Endothelial cell of umbilical vein (primary cell): ENCODE measurements at regions not wholly inside any gene's neighbourhood (a gene's known extent, or its start where the extent isn't known, plus 50 kb on each side); places are given as distances from the start of the nearest gene placed in this dataset.

Experiments used
- CTCF ChIP-seq, 2 donors: IDR thresholded peaks; 1 replicate in 1 of 2; 2 replicates in 1 of 2; pipeline ENCODE4 v1.5.1; 2011; ENCODE audit warnings: low read length in 2 of 2, mild to moderate bottlenecking in 2 of 2, moderate library complexity in 2 of 2, control low read depth in 1 of 2, inconsistent platforms in 1 of 2, low read depth in 1 of 2; ENCODE audit not compliant: insufficient read depth in 1 of 2; ENCODE audit errors: extremely low read depth in 1 of 2
- EZH2 ChIP-seq: IDR thresholded peaks from 2 replicates; pipeline ENCODE4 v1.6.1; 2012; ENCODE audit warnings: borderline replicate concordance, low read depth, mild to moderate bottlenecking, moderate library complexity, low read length, inconsistent platforms; ENCODE audit not compliant: severe bottlenecking
- FOS ChIP-seq: IDR thresholded peaks from 2 replicates; pipeline ENCODE4 v1.6.1; 2011; ENCODE audit warnings: mild to moderate bottlenecking, low read length, moderate library complexity, borderline replicate concordance; ENCODE audit not compliant: insufficient read depth
- JUN ChIP-seq: IDR thresholded peaks from 2 replicates; pipeline ENCODE4 v1.6.1; 2011; ENCODE audit warnings: borderline replicate concordance, low read depth; ENCODE audit not compliant: insufficient read length, insufficient read depth
- MYC ChIP-seq: IDR thresholded peaks from one replicate; pipeline ENCODE4 v1.6.1; 2011; ENCODE audit warnings: mild to moderate bottlenecking, low read depth, low read length
- POLR2A ChIP-seq: IDR thresholded peaks from 2 replicates; pipeline ENCODE4 v1.6.1; 2012; ENCODE audit warnings: low read depth, mild to moderate bottlenecking, control low read depth, low read length
- POLR2AphosphoS5 ChIP-seq: IDR thresholded peaks from 2 replicates; pipeline ENCODE4 v1.6.1; 2012; ENCODE audit warnings: low read depth, mild to moderate bottlenecking, control low read depth, low read length, moderate library complexity; ENCODE audit not compliant: insufficient read depth
- TF ChIP-seq, protein P1 (sequence below): IDR thresholded peaks from 2 replicates; pipeline ENCODE4 v1.6.1; 2011; ENCODE audit not compliant: insufficient read depth, insufficient read length

- no peak for TF ChIP-seq CTCF (IDR thresholded peaks at IDR 0.05; ENCODE audit: extremely low read depth in 1 of 2, insufficient read depth in 1 of 2, low read depth in 1 of 2, low read length in 2 of 2)
- no peak for TF ChIP-seq EZH2
- no peak for TF ChIP-seq POLR2AphosphoS5
- no peak for TF ChIP-seq POLR2A
- no peak for TF ChIP-seq MYC
- no peak for TF ChIP-seq JUN
- TF ChIP-seq, protein P1, sequence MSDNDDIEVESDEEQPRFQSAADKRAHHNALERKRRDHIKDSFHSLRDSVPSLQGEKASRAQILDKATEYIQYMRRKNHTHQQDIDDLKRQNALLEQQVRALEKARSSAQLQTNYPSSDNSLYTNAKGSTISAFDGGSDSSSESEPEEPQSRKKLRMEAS: no peak
- no peak for TF ChIP-seq FOS
These were observed 319.6 kb upstream of the IL12A start for GRCh38 chr3:159668990-159669476.
